Stimulated activated naive CD8-positive, alpha-beta T cell treated with anti-CD3 and anti-CD28 coated beads, Interleukin-15, amount 100 ng/mL, for 72 hours (primary cell): ENCODE measurements at regions not wholly inside any gene's neighbourhood (a gene's known extent, or its start where the extent isn't known, plus 50 kb on each side); places are given as distances from the start of the nearest gene placed in this dataset.

Experiments
- ATAC-seq: fragments of 150-1000 bp; cut with Tn5 transposase; 2 replicates; pipeline ENCODE4 v1.10.0; 2021; ENCODE audit warnings: mild to moderate bottlenecking, moderate library complexity
- DNase-seq, 2 donors: peaks; one replicate each; pipeline ENCODE4 v3.0.0; 2021 to 2022
- H3K27ac Mint-ChIP-seq, 2 donors: one replicate each; pipeline ENCODE4 v1.8.0; 2022; ENCODE audit warnings: mild to moderate bottlenecking in 2 of 2, mixed read lengths in 2 of 2, moderate library complexity in 2 of 2
- H3K27me3 Mint-ChIP-seq: one replicate; pipeline ENCODE4 v1.8.0; 2022; ENCODE audit warnings: mixed read lengths
- H3K4me1 Mint-ChIP-seq: one replicate; pipeline ENCODE4 v1.8.0; 2022; ENCODE audit warnings: mild to moderate bottlenecking, mixed read lengths
- H3K4me3 Mint-ChIP-seq, 2 donors: one replicate each; pipeline ENCODE4 v1.8.0; 2022; ENCODE audit warnings: mild to moderate bottlenecking in 2 of 2, mixed read lengths in 2 of 2, moderate library complexity in 1 of 2
- H3K9me3 Mint-ChIP-seq, 2 donors: one replicate each; pipeline ENCODE4 v1.8.0; 2022; ENCODE audit warnings: mixed read lengths in 2 of 2

DNA sequence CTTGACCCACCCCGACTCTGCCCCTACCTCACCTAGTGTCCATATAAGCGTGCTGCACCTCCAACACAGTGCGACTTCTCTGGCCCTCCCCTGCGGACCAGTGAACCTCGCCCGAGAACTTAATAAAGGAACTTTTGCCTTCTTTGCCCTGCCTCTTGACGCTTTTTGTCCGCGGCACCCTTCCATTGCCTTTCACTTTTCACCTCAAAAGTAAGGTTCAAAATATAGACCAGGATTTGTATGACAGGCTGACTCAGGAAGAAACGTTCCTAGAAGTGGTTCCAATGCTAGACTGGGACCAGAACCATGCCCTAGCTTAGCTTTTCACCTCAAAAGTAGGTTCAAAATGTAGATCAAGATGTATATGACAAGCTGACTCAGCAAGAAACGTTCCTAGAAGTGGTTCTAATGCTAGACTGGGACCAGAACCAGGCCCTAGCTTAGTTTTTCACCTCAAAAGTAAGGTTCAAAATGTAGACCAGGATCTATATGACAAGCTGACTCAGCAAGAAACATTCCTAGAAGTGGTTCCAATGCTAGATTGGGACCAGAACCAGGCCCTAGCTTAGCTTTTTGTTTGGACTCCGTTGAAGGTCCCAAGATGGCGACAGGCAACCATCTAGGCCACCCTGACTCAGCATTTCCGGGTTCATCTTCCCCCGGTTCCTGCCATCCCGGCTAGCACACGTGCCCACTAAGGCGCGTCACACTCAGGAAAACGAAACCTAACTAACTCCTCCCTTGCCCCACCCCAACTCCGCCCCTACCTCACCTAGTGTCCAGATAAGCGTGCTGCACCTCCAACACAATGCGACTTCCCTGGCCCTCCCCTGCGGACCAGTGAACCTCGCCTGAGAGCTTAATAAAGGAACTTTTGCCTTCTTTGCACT is 51.0 kb upstream of the TMEM97 start:
- Mint-ChIP-seq H3K27ac (no peak overlapping the region), H3K4me1 (no peaks in the 10 kb centered on the region), H3K27me3 (peaks cover 47% of the 10 kb centered on the region), H3K9me3 (peaks cover 5 to 37% of the 10 kb centered on the region in 2 donors), H3K4me3 (no peak overlapping the region)
- ATAC-seq (no peak), DNase-seq (no peak)

DNA sequence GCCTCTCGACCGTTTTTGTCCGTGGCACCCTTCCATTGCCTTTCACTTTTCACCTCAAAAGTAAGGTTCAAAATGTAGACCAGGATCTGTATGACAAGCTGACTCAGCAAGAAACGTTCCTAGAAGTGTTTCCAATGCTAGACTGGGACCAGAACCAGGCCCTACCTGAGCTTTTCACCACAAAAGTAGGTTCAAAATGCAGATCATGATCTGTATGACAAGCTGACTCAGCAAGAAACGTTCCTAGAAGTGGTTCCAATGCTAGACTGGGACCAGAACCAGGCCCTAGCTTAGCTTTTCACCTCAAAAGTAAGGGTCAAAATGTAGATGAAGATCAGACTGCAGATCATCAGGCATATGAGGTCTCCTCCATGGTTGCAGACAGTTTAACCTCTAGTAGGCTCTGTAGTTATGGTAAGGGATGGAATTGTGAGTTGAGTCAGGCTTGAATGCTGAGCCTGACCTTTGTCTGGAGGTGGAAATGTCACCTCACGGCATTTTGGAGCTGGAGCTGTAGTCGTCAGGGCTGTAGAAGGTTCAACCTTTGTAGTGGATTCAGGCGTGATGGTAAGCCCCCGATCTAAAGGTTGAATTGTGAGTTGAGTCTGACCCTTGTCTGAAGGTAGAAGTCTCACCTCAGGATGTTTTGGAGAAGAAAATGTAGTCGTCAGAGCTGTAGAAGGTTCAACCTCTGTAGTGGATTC is 50.2 kb upstream of the TMEM97 start:
- Mint-ChIP-seq H3K27me3 (peaks cover 55% of the 10 kb centered on the region), H3K4me3 (no peak overlapping the region), H3K4me1 (no peaks in the 10 kb centered on the region), H3K27ac (no peak overlapping the region), H3K9me3 (peaks cover 5 to 31% of the 10 kb centered on the region in 2 donors)
- ATAC-seq (no peak), DNase-seq (no peak)
